ENCODE measurements at regions not wholly inside any gene's neighbourhood (a gene's known extent, or its start where the extent isn't known, plus 50 kb on each side); places are given as distances from the start of the nearest gene placed in this dataset.

DNA sequence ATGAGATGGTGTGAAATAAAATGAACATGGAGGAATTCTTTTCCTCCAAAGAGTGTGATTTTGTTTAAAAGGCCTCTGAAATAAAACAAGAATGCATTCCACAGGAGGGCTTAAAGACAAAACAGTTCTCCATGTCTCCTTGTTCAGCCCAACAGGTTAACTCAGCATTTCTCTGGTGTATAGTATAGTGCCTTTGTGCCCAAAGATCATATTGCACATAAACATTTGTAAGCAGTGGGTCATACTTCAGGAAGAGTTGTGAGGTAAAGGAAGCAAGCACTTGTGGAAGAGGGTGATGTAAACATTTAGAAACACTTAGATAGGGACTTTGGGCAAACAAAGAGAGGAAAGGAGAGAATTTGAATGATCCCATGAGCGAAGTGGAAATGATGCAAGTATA, 433.9 kb downstream of the SIPA1L2 start:
- Histone ChIP-seq H3K4me1 (no peaks in the 10 kb centered on the region), H3K4me3 (no peak overlapping the region), H3K36me3 (no peaks in the 10 kb centered on the region), H3K9me3 (no peaks in the 10 kb centered on the region), H3K27ac (no peak overlapping the region), H3K27me3 (no peaks in the 10 kb centered on the region)
- 88% methylated on average over 1 of the region's 1 CpG for WGBS
- TF ChIP-seq POLR2AphosphoS5 (IDR thresholded peaks at IDR 0.05): no peak
- no peak for TF ChIP-seq EP300 (IDR thresholded peaks at IDR 0.05)
- TF ChIP-seq, protein P1, sequence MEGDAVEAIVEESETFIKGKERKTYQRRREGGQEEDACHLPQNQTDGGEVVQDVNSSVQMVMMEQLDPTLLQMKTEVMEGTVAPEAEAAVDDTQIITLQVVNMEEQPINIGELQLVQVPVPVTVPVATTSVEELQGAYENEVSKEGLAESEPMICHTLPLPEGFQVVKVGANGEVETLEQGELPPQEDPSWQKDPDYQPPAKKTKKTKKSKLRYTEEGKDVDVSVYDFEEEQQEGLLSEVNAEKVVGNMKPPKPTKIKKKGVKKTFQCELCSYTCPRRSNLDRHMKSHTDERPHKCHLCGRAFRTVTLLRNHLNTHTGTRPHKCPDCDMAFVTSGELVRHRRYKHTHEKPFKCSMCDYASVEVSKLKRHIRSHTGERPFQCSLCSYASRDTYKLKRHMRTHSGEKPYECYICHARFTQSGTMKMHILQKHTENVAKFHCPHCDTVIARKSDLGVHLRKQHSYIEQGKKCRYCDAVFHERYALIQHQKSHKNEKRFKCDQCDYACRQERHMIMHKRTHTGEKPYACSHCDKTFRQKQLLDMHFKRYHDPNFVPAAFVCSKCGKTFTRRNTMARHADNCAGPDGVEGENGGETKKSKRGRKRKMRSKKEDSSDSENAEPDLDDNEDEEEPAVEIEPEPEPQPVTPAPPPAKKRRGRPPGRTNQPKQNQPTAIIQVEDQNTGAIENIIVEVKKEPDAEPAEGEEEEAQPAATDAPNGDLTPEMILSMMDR (IDR thresholded peaks at IDR 0.05): no peak
- no peak for TF ChIP-seq POLR2A (IDR thresholded peaks at IDR 0.05)
- no peak for DNase-seq (ENCODE audit: low spot score in 2 of 2)

DNA sequence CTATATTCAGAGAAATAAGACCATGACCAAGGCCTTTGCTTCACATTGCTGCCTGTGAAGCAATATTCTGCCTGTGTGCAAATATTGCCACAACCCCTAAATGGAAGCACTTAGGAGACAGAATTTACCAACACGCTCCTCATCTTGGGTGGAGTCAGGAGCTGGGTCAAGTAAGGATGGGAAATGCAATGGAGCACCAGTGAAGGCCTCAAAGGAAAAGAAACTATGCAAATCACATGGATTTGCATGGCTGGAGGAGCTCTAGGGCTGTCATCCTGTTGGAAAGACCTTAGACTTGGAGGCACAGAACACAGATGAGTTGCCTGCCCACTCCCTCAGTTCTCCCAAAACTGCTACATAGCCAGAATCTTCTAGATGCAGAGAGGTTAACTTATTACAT, 435.5 kb downstream of the SIPA1L2 start:
- H3K36me3 ChIP-seq: no peaks in the 10 kb centered on the region
- H3K27me3 ChIP-seq: no peaks in the 10 kb centered on the region
- WGBS: 92% methylated on average over 1 of the region's 1 CpG
- TF ChIP-seq, protein P1 (IDR thresholded peaks at IDR 0.05): no peak
- TF ChIP-seq EP300 (IDR thresholded peaks at IDR 0.05) (no peak), POLR2AphosphoS5 (IDR thresholded peaks at IDR 0.05) (no peak), POLR2A (IDR thresholded peaks at IDR 0.05) (no peak)
- H3K4me1 ChIP-seq: no peaks in the 10 kb centered on the region
- H3K27ac ChIP-seq: no peak overlapping the region
- H3K9me3 ChIP-seq: no peaks in the 10 kb centered on the region
- H3K4me3 ChIP-seq: no peak overlapping the region
- no peak for DNase-seq (ENCODE audit: low spot score in 2 of 2)

DNA sequence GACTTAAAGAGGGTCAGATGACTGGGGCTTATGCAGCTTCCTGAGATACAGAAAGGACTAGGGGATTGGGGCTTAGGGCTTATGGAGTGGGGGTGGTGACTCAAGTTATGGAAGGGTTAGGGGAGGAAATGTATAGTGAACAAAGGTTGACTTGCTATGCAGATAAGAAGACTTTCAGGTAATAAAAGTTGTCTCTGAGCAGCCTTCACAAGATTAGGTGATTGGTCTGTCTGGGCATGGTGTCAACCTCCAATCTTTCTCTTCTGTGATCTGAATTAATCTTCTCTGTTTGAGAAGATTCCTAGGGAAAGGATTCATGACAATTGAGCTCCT, 436.5 kb downstream of the SIPA1L2 start:
- Histone ChIP-seq H3K4me1 (no peaks in the 10 kb centered on the region), H3K36me3 (no peaks in the 10 kb centered on the region), H3K27ac (no peak overlapping the region), H3K9me3 (no peaks in the 10 kb centered on the region), H3K4me3 (no peak overlapping the region), H3K27me3 (no peaks in the 10 kb centered on the region)
- TF ChIP-seq EP300 (IDR thresholded peaks at IDR 0.05): no peak
- TF ChIP-seq POLR2A (IDR thresholded peaks at IDR 0.05): no peak
- TF ChIP-seq POLR2AphosphoS5 (IDR thresholded peaks at IDR 0.05): no peak
- TF ChIP-seq, protein P1 (IDR thresholded peaks at IDR 0.05): no peak
- no peak for DNase-seq (ENCODE audit: low spot score in 2 of 2)

DNA sequence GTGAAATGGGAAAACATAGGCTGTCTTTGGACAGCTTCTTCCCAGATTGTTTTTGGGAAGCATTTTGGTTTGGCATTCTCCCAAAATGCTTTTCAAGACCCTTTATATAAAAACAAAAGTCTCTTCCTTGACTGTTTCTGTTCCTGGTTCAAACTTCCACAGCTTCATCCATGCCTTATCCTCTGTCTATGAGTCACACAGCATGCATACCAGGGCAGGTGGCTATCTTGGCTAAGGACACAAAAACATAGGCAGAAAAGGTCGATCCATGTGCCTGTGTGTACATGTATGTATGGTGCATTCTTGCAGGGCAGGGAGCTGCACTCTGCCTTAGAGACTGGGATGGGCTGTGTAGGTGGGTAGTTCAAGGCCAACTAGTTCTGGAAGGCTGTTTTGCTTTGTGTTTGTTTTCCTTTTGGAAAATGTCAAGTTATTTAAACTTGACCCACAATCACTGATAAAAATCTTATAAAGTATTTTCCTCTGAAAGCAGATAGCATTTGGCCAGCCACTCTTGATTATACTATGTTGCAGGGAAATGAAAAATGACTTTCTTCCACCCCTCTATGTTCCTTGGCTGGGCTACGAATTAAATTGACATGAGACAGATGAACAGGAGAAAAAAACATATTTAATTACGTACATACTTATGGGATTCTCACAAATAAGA, 437.0 kb downstream of the SIPA1L2 start:
- TF ChIP-seq EP300 (IDR thresholded peaks at IDR 0.05) (no peak), POLR2AphosphoS5 (IDR thresholded peaks at IDR 0.05) (no peak), POLR2A (IDR thresholded peaks at IDR 0.05) (no peak)
- TF ChIP-seq, protein P1 (IDR thresholded peaks at IDR 0.05): no peak
- Histone ChIP-seq H3K36me3 (no peaks in the 10 kb centered on the region), H3K27ac (no peak overlapping the region), H3K4me1 (no peaks in the 10 kb centered on the region), H3K27me3 (no peaks in the 10 kb centered on the region), H3K9me3 (no peaks in the 10 kb centered on the region), H3K4me3 (no peak overlapping the region)
- 80% methylated on average over 3 of the region's 3 CpGs for WGBS
- no peak for DNase-seq (ENCODE audit: low spot score in 2 of 2)

DNA sequence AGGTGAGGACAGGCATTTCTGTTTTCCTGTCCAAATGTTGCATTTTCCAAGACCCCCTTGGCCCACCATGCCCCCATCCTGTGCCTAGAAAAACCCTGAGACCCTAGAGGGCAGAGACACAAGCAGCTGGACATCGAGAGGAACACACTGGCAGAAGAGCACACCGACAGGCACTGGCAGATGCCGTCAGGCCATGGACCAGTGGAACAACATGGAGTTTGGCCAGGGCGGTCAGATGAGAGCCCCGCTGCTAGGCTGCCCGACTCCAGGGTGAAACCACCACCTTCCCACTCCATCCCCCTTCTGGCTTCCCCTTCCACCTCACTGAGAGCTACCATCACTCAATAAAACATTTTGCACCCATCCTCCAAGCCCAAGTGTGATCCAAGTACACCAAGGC, 438.4 kb downstream of the SIPA1L2 start:
- Histone ChIP-seq H3K9me3 (no peaks in the 10 kb centered on the region), H3K27ac (no peak overlapping the region), H3K27me3 (no peaks in the 10 kb centered on the region), H3K4me1 (no peaks in the 10 kb centered on the region), H3K36me3 (no peaks in the 10 kb centered on the region), H3K4me3 (no peak overlapping the region)
- WGBS: 100% methylated on average over 1 of the region's 6 CpGs
- TF ChIP-seq POLR2A (IDR thresholded peaks at IDR 0.05) (no peak), POLR2AphosphoS5 (IDR thresholded peaks at IDR 0.05) (no peak), EP300 (IDR thresholded peaks at IDR 0.05) (no peak)
- TF ChIP-seq, protein P1 (IDR thresholded peaks at IDR 0.05): no peak
- DNase-seq (ENCODE audit: low spot score in 2 of 2): no peak
